KG1 (cell line): ENCODE measurements at regions not wholly inside any gene's neighbourhood (a gene's known extent, or its start where the extent isn't known, plus 50 kb on each side); places are given as distances from the start of the nearest gene placed in this dataset.

Experiments used
- DNase-seq: peaks from one replicate; lab custom pipeline; 2025; lab: John Stamatoyannopoulos, UW

DNA sequence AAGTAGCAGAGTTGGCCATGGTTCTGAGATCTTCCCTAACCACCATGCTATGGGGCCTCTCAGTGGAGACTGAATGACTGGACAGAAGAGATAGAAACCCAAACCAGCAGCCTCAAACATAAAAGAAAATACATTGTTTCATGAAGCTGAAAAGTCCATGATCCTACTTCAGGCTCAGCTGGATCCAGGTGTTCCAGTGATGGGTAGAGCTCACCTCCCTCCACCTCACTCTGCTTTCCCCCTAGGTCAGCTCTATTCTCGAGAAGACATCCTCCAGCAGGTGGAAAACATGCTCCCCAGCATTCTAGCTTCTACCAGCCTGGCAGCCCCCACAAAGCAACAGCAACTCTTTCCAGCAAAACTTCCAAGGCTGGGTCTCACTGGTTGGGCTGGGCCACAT is 132.1 kb downstream of the OAT start:
- no peak for DNase-seq

DNA sequence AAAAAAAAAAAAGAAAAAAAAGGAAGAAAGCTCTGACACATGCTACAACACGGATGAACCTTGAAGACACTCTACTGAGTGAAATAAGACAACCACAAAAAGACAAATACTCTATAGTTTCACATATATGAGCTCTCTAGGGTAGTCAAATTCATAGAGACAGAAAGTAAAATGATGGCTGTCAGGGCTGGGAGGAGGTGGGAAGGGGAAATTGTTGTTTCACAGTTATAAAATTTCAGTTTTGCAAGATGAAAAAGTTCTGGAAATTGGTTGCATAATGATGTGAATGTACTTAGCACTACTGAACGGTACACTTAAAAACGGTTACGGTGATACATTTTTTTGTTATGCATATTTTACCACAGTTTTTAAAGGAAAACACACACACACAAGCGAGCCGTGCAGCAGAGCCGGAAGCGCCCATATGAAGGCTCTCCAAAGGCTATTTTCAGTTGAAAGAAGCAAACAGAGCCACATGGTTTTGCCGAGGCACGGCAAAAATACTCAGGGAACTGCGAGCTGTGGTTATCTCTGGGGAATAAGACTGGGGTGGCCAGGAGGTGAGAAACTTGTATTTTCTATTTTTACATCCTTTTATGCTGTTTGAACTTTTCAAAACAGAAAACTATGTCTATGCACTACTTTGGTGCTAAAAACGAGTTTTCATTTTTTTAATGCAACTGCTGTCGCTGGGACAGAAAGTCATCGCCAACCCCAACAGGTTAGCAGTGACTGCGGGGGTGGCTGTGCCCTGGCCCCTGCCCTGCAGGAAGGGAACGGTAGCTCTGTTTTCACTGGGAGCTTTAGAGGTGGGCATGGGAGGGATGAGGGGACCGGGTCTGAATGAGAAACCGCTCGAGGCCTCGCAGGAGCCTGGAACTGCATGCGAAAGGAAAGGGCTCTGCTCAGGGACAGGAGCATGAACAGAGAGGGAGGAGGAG is 132.9 kb downstream of the OAT start:
- no peak for DNase-seq

DNA sequence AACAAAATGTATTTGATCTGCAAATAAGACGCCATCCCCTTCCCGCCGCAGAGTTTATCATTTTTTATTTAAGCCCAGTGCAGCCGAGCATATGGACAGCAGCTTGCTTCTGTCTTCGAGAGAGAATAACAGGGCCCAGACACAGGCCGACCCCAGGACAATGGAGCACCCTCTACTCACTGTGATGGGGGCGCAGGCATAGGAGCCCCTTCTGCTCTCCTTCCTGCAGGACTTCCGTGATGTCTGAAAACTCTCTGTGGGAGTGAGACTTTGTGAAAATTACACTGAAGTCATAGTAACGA is 134.8 kb downstream of the OAT start:
- no peak for DNase-seq

GRCh38 chr10:124283215-124283948 is 135.3 kb downstream of the OAT start:
- DNase-seq = no peak

DNA sequence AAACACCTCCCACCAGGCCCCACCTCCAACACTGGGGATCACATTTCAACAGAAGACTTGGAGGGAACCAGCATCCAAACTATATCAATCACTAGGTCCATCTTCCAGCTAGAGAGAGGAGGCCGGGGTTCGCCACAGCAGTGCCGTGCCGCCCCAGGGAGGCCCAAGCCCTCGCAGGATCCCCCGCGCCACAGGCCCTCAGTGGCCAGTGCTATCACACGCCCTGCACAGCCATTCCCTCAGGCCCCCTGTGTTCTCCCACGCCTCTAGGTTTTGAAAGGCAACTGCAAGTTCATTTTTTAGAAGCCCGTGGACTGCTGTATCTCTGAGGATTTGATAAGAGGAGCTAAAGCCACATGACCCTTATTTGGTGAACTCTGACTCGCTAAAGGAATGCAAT is 136.4 kb downstream of the OAT start:
- DNase-seq = no peak

GRCh38 chr10:124281666-124282065 is 137.1 kb downstream of the OAT start:
- DNase-seq = no peak

- DNase-seq = no peak
These were observed 137.8 kb downstream of the OAT start for GRCh38 chr10:124280916-124281315.

GRCh38 chr10:124279882-124280281 is 138.8 kb downstream of the OAT start:
- no peak for DNase-seq

GRCh38 chr10:124279298-124279697 is 139.4 kb downstream of the OAT start:
- no peak for DNase-seq

DNA sequence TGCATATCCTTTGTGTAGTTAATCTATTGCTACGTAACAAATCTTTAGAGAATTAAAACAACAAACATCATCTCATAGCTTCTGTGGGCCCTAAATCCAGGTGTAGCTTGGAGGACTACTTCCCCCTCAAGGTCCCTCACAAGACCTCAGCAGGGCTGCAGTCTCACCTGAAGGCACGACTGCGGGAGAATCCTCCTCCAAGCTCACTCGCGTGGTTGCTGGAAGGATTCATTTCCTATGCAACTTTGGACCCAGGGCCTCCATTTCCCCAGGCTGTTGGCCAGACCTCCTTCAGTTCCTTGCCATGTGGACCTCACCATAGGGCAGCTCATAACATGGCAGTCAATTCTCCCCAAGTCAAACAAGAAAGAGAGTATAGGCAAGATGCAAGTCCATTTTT is 140.4 kb downstream of the OAT start:
- DNase-seq = no peak

DNA sequence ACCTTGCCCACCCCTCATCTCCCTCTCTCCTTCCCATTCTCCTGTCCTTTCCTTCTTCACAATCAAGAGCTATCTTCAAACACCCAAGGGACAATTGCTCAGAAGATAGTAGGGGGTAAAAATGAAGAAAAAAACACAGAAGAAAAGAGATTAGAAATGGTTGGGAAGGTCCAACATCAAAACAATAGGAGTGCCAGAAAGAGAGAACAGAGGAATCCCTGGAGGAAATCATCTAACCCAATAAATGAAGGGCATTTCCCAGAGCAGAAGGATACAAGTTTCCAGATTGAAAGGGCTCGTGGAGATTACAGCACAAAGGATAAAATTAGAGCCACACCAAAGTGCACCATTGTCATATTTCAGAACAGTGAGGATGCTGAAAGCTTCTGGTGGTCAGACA is 145.6 kb downstream of the OAT start:
- DNase-seq = no peak

DNA sequence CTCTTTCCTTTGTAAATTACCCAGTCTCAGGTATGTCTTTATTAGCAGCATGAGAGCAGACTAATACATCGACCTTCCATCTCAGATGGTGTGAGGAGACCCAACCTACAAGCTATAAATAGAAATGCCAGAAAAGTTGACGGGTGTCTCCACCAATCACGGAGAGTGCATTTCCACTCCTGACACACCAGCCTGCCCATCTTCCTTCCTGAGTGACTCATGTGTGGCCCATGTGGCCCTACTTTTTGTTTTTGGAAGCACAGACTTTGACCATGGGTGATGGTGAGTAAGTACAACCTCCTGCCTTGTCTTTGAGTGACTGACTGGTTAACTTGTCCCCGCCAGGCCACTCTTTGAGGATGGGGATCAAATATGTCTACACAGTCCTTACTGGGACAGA is 147.0 kb downstream of the OAT start:
- DNase-seq = no peak

GRCh38 chr10:124270530-124271327 is 148.0 kb downstream of the OAT start:
- DNase-seq = no peak

GRCh38 chr10:124268976-124269375 is 149.7 kb downstream of the OAT start:
- no peak for DNase-seq

GRCh38 chr10:124267911-124268549 is 150.7 kb downstream of the OAT start:
- no peak for DNase-seq

DNA sequence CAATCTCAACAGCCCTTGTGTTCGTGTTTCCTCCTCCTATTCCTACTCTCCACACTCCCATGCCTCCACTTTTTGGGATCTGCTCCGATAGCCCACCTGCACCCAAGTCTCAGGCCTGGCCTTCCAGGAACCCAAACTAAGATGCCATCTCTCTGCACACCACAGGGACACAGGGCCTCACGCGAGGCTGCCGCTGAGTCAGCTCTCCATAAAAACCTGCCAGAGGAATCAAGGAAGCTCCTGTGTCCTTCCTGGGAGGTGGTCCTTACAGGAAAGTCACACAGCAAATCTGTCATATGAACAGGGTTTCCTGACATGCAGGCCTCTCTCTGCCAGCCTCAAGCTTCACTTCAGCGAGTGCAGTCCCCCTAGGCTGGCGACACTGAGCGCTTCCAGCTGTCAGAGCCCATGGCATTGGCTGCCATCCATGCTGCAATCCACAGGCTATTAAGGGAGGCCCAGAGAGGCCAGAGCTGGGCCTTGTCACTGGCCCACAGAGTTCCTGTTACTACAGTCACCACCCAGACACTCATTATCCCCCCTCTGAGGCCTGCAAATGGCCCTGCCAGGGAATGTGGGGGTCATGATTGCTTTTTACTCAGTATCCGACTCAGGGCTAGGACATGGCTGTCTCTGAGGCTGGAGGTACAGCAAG is 151.4 kb downstream of the OAT start:
- DNase-seq = no peak

DNA sequence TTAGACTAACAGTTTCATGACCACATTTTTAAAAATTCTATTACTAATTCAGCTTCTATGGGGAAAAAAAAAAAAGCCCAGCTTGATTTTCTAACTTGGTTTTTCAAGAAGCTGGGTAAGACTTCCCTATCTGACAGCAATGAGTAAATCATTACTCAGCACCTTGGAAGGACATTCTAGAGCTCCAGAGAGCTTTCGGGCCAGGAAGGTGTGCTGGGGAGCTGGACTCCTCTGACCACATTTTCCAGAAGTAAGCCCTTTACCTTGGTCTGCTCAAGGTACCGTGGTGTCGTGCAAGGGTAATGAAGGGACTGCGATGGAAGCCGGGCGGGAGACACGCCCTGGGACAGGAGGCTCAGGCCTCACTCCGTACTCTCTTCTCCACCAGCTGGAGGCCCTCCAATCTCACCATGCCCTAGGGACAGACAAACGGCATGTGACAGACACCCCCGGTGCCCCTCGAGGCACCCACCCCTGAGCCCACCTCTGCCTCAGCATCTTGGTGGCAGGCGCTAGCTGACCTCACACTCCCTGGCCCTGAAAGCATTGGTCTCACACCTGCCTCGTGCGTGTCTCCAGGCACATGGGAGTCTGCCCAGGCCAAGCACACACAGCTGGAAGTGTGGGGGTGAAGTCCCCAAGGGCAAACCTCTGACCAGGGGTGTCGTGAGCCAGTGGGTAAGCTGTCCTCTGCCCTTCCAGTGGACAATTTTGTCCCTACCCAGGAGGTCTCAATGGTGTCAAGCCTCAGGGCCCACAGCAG is 152.1 kb downstream of the OAT start:
- DNase-seq = no peak

GRCh38 chr10:124265776-124266467 is 152.8 kb downstream of the OAT start:
- no peak for DNase-seq

DNA sequence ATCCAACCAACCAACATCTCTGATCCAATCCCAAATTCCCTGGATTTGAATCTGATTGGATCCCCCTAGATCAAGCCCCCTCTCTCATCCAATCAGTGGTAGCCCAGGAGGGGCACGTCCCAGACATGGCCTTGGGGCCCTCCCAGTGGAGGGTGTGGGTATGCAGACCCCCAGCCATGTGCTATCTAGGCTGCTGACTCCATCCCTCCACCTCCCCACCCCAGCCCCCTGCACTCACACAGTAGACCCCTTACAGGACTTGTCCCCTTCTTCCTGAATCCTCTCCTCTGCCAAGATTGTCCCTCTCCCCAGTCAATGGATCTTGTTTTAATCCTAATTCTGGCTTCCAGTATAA is 153.4 kb downstream of the OAT start:
- no peak for DNase-seq

DNA sequence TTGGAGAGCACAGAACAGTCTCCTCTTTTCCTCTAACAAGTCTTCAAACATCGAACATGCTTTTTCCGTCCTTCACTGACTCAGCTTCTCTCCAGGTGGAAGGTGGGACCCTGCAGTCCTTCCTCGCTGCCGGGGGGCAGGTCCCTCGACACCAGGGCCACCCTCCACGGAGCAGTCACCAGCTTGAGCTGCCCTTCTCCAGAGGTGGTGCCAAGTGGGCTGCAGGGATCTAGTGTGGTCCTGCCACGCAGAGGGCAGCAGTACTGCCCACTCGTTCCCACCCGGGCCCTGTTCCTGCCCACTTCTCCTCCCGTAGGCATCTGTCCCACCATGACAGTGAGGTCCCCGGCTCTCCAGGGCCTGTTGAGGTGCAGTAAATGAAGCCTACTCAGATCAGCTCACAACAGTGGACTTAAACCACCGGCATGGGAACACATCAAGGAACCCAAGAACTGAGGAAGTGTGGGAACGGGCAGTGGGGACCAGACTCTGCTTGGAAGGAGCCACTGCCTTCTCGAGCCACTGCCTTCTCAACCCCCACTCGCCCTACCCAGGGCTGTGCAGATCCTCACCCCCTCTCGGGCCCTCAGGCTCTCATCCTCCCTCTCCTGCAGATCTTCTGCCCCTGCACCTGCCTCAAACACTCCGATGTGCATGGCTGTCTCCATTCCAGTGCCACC is 153.9 kb downstream of the OAT start:
- DNase-seq = no peak
